ACHN (cell line): ENCODE measurements at regions not wholly inside any gene's neighbourhood (a gene's known extent, or its start where the extent isn't known, plus 50 kb on each side); places are given as distances from the start of the nearest gene placed in this dataset.

Source experiments
- DNase-seq: peaks from one replicate; pipeline ENCODE4 v3.0.0-alpha.2; 2015
- in situ Hi-C: cut with HindIII; loops from 2 replicates; pipeline ENCODE4 v1.10.0; 2017; ENCODE audit warnings: low sequenced_read_pairs, low pct_ligation_motif_present, low pct_unique_long_range_greater_than_20kb

DNA sequence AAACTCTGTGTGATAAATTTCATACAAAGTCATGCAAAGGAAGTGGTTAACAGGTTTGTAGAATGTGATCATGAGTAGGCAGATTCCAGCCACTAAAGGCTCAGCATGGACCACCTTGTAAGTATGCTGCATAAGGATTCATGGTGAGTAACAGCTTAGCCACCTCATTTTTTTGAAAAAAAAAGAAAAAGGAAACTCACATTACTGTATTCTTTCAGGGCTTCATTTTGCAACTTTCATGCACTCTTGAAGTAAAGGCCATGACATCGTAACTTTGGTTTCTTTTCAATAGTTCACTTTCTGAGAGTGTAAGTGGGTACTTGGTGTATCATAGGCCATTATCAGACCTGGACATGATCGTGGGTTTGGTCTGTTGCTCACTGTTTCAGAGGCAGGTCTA lies 175.1 kb downstream of the PCSK1 start:
- DNase-seq, result no peak
- in situ Hi-C loops, result no loop called here

GRCh38 chr5:96256795-96257470 lies 176.1 kb downstream of the PCSK1 start:
- DNase-seq, result peak; percentile 26
- in situ Hi-C loops, result no loop called here

- in situ Hi-C loops, result no loop called here
- peak; percentile 6 for DNase-seq
Measured at GRCh38 chr5:96254980-96255691, 177.9 kb downstream of the PCSK1 start.

DNA sequence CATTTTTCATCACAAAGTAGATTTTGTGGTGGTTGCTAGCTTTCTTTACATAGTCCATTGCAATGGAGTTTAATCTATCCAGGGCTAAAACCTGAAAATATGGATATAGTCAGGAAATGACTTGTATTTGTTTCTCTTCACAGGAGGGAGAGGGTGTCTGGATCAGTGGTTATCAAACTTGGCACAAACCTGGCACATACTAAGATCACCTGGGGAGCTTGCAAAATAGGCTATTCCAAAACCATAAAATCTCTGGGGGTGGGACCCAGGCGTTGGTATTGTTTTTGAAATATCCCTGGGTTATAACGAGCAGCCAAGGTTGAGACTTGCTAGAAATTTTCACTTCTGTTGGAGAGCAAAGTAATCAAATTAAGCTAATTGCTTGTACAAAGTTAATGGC lies 179.9 kb downstream of the PCSK1 start:
- in situ Hi-C loops, result no loop called here

GRCh38 chr5:96252596-96252995 lies 180.5 kb downstream of the PCSK1 start:
- in situ Hi-C loops, result no loop called here

More for the DNA sequence above, 179.9 kb downstream of the PCSK1 start:
- DNase-seq, result no peak

GRCh38 chr5:96250782-96251181 lies 182.3 kb downstream of the PCSK1 start:
- in situ Hi-C loops, result no loop called here

More at GRCh38 chr5:96252596-96252995, 180.5 kb downstream of the PCSK1 start:
- DNase-seq, result no peak

GRCh38 chr5:96248131-96248530 lies 184.9 kb downstream of the PCSK1 start:
- no peak for DNase-seq
- in situ Hi-C loops, result no loop called here

More at GRCh38 chr5:96250782-96251181, 182.3 kb downstream of the PCSK1 start:
- no peak for DNase-seq

- DNase-seq, result no peak
- in situ Hi-C loops, result no loop called here
Measured at GRCh38 chr5:96247708-96248107, 185.3 kb downstream of the PCSK1 start.

- in situ Hi-C loops, result no loop called here
- DNase-seq, result no peak
Measured at GRCh38 chr5:96247097-96247701, 185.8 kb downstream of the PCSK1 start.

DNA sequence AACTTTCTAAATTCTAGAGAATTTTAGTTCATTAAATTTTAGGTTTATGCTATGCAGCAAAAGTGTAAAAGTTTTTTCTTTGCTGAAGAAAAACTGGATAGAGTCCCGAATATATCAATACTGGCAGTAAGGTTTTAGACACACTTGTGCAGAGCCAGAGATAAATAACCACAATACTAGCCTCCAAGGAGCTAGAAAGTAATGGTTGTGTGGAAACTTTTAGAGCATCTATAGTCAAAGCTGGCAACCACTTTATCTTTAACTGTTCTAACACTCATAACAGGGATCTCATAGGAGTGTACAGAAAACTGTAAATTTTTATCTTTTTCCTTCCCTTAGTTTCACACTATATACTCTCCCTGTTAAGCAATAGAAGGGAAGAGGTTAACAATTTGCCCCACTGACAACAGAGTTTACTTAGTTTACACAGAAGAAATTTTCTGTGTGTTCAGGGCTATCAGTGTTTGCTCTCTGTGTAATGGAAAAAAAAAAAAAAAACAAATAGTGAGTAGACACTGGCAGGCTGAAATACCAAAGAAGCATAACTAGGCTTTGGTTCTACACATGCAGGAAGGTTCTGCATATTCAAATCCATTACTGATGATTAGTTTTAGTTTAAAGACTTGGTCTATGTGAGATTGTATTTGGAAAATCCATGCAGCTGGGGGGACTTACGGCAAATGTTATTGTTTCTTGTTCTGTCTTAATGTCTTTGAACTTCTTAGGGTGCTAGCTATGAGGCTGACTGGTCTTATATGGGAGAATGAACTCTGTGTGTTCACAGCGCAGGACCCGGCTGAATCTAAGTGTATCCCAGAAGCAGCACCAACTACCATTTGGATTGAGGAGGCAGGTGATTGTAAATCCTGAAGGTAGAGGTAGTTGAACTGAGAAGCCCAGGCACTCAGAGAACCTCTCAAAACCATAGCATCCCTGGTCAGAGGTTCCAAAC lies 187.6 kb downstream of the PCSK1 start:
- in situ Hi-C loops, result no loop called here
- DNase-seq, result no peak

DNA sequence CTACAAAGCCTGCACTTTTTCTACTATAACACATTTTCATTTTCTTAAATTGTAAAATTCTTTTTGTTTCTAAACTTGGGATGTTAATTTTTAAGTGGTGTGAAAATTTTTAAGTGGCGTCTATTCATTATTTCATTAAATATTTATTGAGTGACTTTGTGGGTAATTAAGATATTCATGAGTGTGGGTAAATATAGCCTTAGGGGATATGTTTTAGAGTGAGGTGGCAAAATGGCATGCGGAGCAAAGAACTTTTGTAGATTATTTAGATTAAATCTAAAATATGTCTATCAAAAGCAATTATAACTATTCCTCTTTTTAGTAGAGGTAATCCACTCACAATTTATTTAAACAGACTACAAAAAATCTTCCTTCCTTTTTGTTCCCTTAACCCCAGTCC lies 188.4 kb downstream of the PCSK1 start:
- no peak for DNase-seq
- in situ Hi-C loops, result no loop called here

DNA sequence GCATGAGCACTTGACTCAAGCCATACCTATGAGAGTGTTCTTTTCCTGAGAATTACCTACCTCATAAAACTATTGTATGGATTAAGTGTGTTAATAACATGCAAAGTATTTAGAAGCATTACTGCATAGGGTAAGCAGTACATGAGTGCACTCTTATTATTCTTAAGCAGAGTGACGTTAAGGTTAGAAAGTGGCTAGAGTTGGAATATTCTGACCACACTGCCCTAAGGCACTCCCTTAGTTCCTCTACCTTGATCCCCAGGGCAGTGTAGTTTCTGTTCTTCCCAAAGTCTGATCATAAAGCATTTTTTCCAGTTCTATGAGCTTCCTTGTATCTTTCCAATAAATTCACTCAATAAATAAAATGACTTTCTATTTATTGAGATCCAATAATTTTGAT lies 189.2 kb downstream of the PCSK1 start:
- no peak for DNase-seq
- in situ Hi-C loops, result no loop called here

GRCh38 chr5:96243203-96243602 lies 189.8 kb downstream of the PCSK1 start:
- DNase-seq, result no peak
- in situ Hi-C loops, result no loop called here

DNA sequence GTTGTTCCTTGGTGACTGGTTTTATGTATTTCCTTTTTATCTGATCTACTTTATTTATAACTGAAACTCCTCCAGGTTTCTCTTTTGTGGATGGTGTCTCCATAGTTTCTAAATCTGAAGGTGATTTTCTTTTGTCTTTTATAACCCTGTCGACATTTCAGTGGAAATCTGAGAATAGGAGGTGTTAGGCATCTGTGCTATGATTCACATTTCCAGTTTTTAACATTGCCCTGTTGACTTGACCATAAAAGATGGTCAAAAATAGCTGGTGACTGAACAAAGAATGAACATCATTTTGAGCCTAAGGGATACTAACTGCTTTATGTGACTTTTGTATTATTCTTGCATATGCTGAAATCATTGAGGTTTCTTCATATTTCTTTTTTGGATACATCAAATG lies 190.5 kb downstream of the PCSK1 start:
- no peak for DNase-seq
- in situ Hi-C loops, result no loop called here

- in situ Hi-C loops, result no loop called here
- DNase-seq, result no peak
Measured at GRCh38 chr5:96236831-96237230, 196.2 kb downstream of the PCSK1 start.

DNA sequence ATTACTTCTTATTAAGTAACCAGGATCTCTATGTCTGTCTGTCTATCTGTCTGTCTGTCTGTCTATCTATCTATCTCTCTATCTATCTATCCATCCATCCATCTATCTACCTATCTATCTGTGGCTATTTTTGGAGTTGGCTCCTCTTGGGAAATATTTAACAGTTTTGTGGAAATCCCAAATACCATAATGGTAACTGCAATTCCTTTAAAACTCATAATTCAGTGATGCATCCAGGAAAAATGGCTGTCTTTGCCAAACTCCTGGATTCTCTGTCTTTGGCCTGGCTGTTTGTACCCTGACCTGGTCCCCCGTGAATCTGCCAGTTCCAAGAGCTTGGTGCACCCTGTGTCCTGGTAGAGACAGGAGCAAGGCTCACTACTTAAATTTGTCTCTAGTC lies 197.0 kb downstream of the PCSK1 start:
- no peak for DNase-seq
- in situ Hi-C loops, result no loop called here

DNA sequence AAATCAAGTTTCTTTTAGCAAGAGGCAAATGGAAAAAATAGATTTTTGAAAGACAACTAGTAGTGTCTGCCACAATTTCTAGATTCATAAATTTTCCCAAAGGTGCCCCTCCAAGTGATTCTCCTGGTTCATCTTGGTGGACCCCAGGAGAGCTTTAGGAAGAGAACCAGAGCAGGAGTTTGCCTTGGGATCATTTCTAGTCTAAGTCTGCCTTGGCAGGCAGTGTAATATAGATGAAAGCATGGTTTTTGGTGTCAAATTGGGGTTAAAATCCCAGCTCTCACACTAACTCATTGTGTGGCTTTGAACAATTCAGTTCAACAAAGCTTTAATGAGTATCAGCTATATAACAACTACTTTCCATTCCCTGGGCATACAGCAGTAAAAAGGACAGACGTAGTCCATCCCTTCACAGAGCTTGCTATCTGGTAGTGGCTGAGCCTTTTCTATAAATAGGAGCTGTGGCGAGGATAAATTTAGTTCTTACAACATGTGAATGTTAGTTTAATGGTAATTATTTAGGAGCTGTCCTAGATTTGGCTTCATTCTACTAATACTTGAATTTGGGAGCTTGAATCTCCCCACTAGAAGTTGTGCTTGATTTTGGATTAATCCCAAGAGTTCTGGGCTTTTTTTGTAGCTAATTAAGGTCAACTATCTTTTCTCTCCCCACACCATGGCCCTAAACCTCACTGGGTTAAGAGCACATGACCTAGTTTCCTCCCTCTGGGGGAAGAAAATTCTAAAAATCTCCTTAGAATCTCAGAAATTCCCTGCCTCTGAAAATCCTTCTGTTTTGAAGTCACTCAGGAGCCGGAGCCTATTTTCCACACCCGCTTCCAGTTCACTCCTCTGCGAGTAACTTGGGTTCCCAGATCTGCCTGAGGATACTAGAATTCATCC lies 197.8 kb downstream of the PCSK1 start:
- no peak for DNase-seq
- in situ Hi-C loops, result no loop called here

DNA sequence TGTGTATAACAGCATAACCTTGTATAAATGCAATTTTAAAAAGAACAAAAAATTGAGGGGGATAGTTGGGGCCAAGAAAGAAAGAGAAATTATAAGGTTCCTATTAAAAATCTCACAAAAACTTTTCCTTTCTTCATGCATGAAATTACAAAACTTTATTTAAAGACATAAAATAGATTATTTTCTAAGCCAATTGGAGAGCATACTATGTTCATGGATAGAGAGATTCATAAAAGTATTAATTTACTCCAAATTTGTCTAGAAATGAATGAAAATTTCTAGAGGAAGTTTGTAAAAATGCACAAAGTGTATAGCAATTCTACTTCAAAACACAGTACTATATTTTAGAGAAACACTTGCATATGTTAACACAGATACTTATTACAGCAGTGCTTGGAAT lies 200.4 kb downstream of the PCSK1 start:
- DNase-seq, result no peak
- in situ Hi-C loops, result no loop called here
